ENCODE measurements at regions not wholly inside any gene's neighbourhood (a gene's known extent, or its start where the extent isn't known, plus 50 kb on each side); places are given as distances from the start of the nearest gene placed in this dataset.
"Not testable (repeated sequence)": the region's sequence is repeated elsewhere in the genome, so short reads cannot be mapped to it uniquely, and the experiment has no call there.

DNA sequence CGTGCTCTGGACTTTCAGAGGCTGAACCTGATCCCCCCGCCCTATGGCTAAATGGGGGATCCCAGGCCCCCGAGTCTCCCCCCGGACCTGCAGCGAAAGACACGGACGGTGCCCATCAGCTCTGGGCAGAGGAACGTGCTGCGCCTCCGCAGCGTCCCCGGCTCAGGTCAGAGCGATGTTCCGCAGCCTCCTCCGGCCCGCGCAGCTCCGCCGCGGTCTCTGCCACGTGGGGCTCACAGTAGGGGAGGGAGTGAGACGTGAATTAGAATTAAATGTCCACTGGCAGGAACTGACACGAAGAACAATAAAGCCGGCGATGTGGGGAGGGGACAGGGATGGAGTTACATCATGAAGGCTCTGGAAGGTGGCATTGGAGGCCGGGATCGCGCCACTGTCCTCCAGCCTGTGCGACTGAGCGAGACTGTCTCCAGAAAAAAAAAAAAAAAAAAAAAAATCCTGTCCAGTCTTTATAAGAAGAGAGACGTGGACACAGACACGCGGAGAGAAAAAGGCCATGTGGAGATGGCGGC, 4053.0 kb upstream of the TPTE start:
- TF ChIP-seq, protein P1, sequence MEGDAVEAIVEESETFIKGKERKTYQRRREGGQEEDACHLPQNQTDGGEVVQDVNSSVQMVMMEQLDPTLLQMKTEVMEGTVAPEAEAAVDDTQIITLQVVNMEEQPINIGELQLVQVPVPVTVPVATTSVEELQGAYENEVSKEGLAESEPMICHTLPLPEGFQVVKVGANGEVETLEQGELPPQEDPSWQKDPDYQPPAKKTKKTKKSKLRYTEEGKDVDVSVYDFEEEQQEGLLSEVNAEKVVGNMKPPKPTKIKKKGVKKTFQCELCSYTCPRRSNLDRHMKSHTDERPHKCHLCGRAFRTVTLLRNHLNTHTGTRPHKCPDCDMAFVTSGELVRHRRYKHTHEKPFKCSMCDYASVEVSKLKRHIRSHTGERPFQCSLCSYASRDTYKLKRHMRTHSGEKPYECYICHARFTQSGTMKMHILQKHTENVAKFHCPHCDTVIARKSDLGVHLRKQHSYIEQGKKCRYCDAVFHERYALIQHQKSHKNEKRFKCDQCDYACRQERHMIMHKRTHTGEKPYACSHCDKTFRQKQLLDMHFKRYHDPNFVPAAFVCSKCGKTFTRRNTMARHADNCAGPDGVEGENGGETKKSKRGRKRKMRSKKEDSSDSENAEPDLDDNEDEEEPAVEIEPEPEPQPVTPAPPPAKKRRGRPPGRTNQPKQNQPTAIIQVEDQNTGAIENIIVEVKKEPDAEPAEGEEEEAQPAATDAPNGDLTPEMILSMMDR (conservative IDR thresholded peaks at IDR 0.05 in 1 of 2, IDR thresholded peaks at IDR 0.05 in 1 of 2; ENCODE audit: low read depth in 1 of 2, low read length in 2 of 2), result not testable (repeated sequence)
- TF ChIP-seq EZH2 (IDR thresholded peaks at IDR 0.05; ENCODE audit: low read length, missing control alignments), result not testable (repeated sequence)
